Stimulated activated effector memory CD8-positive, alpha-beta T cell treated with anti-CD3 and anti-CD28 coated beads, Interleukin-12 subunit alpha, Interleukin-12 subunit beta, amount 100 ng/mL, for 72 hours (primary cell): ENCODE measurements at regions not wholly inside any gene's neighbourhood (a gene's known extent, or its start where the extent isn't known, plus 50 kb on each side); places are given as distances from the start of the nearest gene placed in this dataset.
"Not testable (repeated sequence)": the region's sequence is repeated elsewhere in the genome, so short reads cannot be mapped to it uniquely, and the experiment has no call there.

Source experiments
- ATAC-seq: fragments of 150-1000 bp; cut with Tn5 transposase; 2 replicates; pipeline ENCODE4 v1.10.0; 2021
- DNase-seq, 2 donors: peaks; one replicate each; pipeline ENCODE4 v3.0.0; 2021 to 2022; ENCODE audit warnings: low spot score in 2 of 2
- H3K27ac Mint-ChIP-seq: one replicate; pipeline ENCODE4 v1.8.0; 2022; ENCODE audit warnings: mild to moderate bottlenecking, mixed read lengths
- H3K36me3 Mint-ChIP-seq: one replicate; pipeline ENCODE4 v1.8.0; 2022; ENCODE audit warnings: mild to moderate bottlenecking, mixed read lengths
- H3K4me1 Mint-ChIP-seq: one replicate; pipeline ENCODE4 v1.8.0; 2022; ENCODE audit warnings: mixed read lengths
- H3K4me3 Mint-ChIP-seq: one replicate; pipeline ENCODE4 v1.8.0; 2022; ENCODE audit warnings: mild to moderate bottlenecking, mixed read lengths
- H3K9me3 Mint-ChIP-seq: one replicate; pipeline ENCODE4 v1.8.0; 2022; ENCODE audit warnings: mixed read lengths

GRCh38 chr5:177941386-177941785 lies 54.7 kb downstream of the PROP1 start:
- not testable (repeated sequence) for H3K4me3 Mint-ChIP-seq, H3K9me3 Mint-ChIP-seq, ATAC-seq, H3K36me3 Mint-ChIP-seq, H3K27ac Mint-ChIP-seq, H3K4me1 Mint-ChIP-seq
- peak in 1 of 2 donors; percentile 36 for DNase-seq

- peak; percentile 73 for ATAC-seq
These were observed 56.5 kb downstream of the PROP1 start for GRCh38 chr5:177939246-177940171.

GRCh38 chr5:177938767-177939166 lies 57.3 kb downstream of the PROP1 start:
- H3K4me3 Mint-ChIP-seq = peak overlapping the region; percentile 63
- H3K27ac Mint-ChIP-seq, H3K4me1 Mint-ChIP-seq, H3K36me3 Mint-ChIP-seq, DNase-seq, H3K9me3 Mint-ChIP-seq, ATAC-seq: not testable (repeated sequence)

More at GRCh38 chr5:177939246-177940171, 56.5 kb downstream of the PROP1 start:
- H3K4me3 Mint-ChIP-seq = peak overlapping the region; percentile 63
- peak in 1 of 2 donors; percentile 53 for DNase-seq
- not testable (repeated sequence) for H3K9me3 Mint-ChIP-seq, H3K27ac Mint-ChIP-seq, H3K4me1 Mint-ChIP-seq, H3K36me3 Mint-ChIP-seq

- H3K9me3 Mint-ChIP-seq, H3K27ac Mint-ChIP-seq, H3K36me3 Mint-ChIP-seq, H3K4me1 Mint-ChIP-seq, DNase-seq, H3K4me3 Mint-ChIP-seq, ATAC-seq: not testable (repeated sequence)
These were observed 61.8 kb downstream of the PROP1 start for GRCh38 chr5:177934233-177934632.

GRCh38 chr5:177930269-177931022 lies 65.6 kb downstream of the PROP1 start:
- ATAC-seq, DNase-seq, H3K4me3 Mint-ChIP-seq, H3K36me3 Mint-ChIP-seq, H3K4me1 Mint-ChIP-seq, H3K9me3 Mint-ChIP-seq, H3K27ac Mint-ChIP-seq: not testable (repeated sequence)

- H3K36me3 Mint-ChIP-seq, H3K4me3 Mint-ChIP-seq, ATAC-seq, H3K27ac Mint-ChIP-seq, DNase-seq, H3K9me3 Mint-ChIP-seq, H3K4me1 Mint-ChIP-seq: not testable (repeated sequence)
These were observed 66.4 kb downstream of the PROP1 start for GRCh38 chr5:177929618-177930017.

- not testable (repeated sequence) for H3K4me3 Mint-ChIP-seq, H3K9me3 Mint-ChIP-seq, H3K36me3 Mint-ChIP-seq, DNase-seq, H3K4me1 Mint-ChIP-seq, ATAC-seq, H3K27ac Mint-ChIP-seq
These were observed 68.5 kb downstream of the PROP1 start for GRCh38 chr5:177927500-177927899.

- H3K36me3 Mint-ChIP-seq, H3K4me1 Mint-ChIP-seq, H3K27ac Mint-ChIP-seq, H3K9me3 Mint-ChIP-seq, H3K4me3 Mint-ChIP-seq, ATAC-seq, DNase-seq: not testable (repeated sequence)
These were observed 71.5 kb downstream of the PROP1 start for GRCh38 chr5:177924577-177924976.

- not testable (repeated sequence) for H3K4me1 Mint-ChIP-seq, H3K36me3 Mint-ChIP-seq, H3K9me3 Mint-ChIP-seq, DNase-seq
- H3K27ac Mint-ChIP-seq = peak overlapping the region; percentile 37
- ATAC-seq = peak; percentile 65
- H3K4me3 Mint-ChIP-seq = peak overlapping the region; percentile 22
These were observed 72.2 kb downstream of the PROP1 start for GRCh38 chr5:177923837-177924236.

GRCh38 chr5:177923189-177923588 lies 72.9 kb downstream of the PROP1 start:
- H3K27ac Mint-ChIP-seq = peak overlapping the region; percentile 37

GRCh38 chr5:177909261-177909660 lies 86.8 kb downstream of the PROP1 start:
- DNase-seq, H3K4me1 Mint-ChIP-seq, ATAC-seq, H3K36me3 Mint-ChIP-seq, H3K27ac Mint-ChIP-seq, H3K9me3 Mint-ChIP-seq, H3K4me3 Mint-ChIP-seq: not testable (repeated sequence)

More at GRCh38 chr5:177923189-177923588, 72.9 kb downstream of the PROP1 start:
- not testable (repeated sequence) for H3K36me3 Mint-ChIP-seq, H3K9me3 Mint-ChIP-seq, H3K4me1 Mint-ChIP-seq, DNase-seq
- H3K4me3 Mint-ChIP-seq = peak overlapping the region; percentile 22
- peak; percentile 68 for ATAC-seq

GRCh38 chr5:177902806-177903205 lies 93.2 kb downstream of the PROP1 start:
- H3K36me3 Mint-ChIP-seq, H3K4me1 Mint-ChIP-seq, ATAC-seq, DNase-seq, H3K9me3 Mint-ChIP-seq, H3K4me3 Mint-ChIP-seq, H3K27ac Mint-ChIP-seq: not testable (repeated sequence)

- not testable (repeated sequence) for DNase-seq, ATAC-seq, H3K9me3 Mint-ChIP-seq, H3K4me1 Mint-ChIP-seq, H3K36me3 Mint-ChIP-seq, H3K4me3 Mint-ChIP-seq, H3K27ac Mint-ChIP-seq
These were observed 96.0 kb downstream of the PROP1 start for GRCh38 chr5:177900066-177900465.

- not testable (repeated sequence) for DNase-seq, H3K27ac Mint-ChIP-seq, ATAC-seq, H3K4me1 Mint-ChIP-seq, H3K9me3 Mint-ChIP-seq, H3K4me3 Mint-ChIP-seq, H3K36me3 Mint-ChIP-seq
These were observed 101.2 kb downstream of the PROP1 start for GRCh38 chr5:177894681-177895453.

GRCh38 chr5:177892357-177892665 lies 103.7 kb downstream of the PROP1 start:
- H3K4me1 Mint-ChIP-seq, H3K36me3 Mint-ChIP-seq, H3K9me3 Mint-ChIP-seq, H3K27ac Mint-ChIP-seq, ATAC-seq, DNase-seq, H3K4me3 Mint-ChIP-seq: not testable (repeated sequence)
